ENCODE measurements at regions not wholly inside any gene's neighbourhood (a gene's known extent, or its start where the extent isn't known, plus 50 kb on each side); places are given as distances from the start of the nearest gene placed in this dataset.

GRCh38 chr13:84962849-84963248 lies 836.4 kb downstream of the SLITRK6 start:
- H3K4me2 ChIP-seq (ENCODE audit: low read depth, low read length, poor library complexity, severe bottlenecking), result no peak overlapping the region

GRCh38 chr13:84962141-84962750 lies 837.0 kb downstream of the SLITRK6 start:
- no peaks in the 10 kb centered on the region for H3K4me1 ChIP-seq (ENCODE audit: insufficient read depth, low read length, poor library complexity, severe bottlenecking)
- no peak overlapping the region for H3K4me2 ChIP-seq (ENCODE audit: low read depth, low read length, poor library complexity, severe bottlenecking)
- H3F3A ChIP-seq (ENCODE audit: low read depth), result no peaks in the 10 kb centered on the region
- no peaks in the 10 kb centered on the region for H3K9me3 ChIP-seq (ENCODE audit: insufficient read depth, low read depth, low read length)
- no peaks in the 10 kb centered on the region for H3K9me2 ChIP-seq (replicated peaks; ENCODE audit: low read depth, low read length)
- no peaks in the 10 kb centered on the region for H3K36me3 ChIP-seq (ENCODE audit: insufficient read depth, low read length)
- no peak overlapping the region for H3K9ac ChIP-seq (ENCODE audit: low read depth, low read length, poor library complexity, severe bottlenecking)
- no peaks in the 10 kb centered on the region for H3K79me2 ChIP-seq (ENCODE audit: insufficient read depth, low read length)
- no peaks in the 10 kb centered on the region for H3K27me3 ChIP-seq (ENCODE audit: insufficient read depth, low read length, poor library complexity, severe bottlenecking)
- H3K4me3 ChIP-seq (ENCODE audit: low read length, poor library complexity, severe bottlenecking), result no peak overlapping the region
- no peaks in the 10 kb centered on the region for H4K20me1 ChIP-seq (ENCODE audit: insufficient read depth, low read length, poor library complexity, severe bottlenecking)
- TF ChIP-seq EZH2phosphoT487 (IDR thresholded peaks at IDR 0.05; ENCODE audit: borderline replicate concordance), result no peak
- no peak for TF ChIP-seq CTCF (conservative IDR thresholded peaks at IDR 0.05; ENCODE audit: low read length)
- H2AFZ ChIP-seq (ENCODE audit: low read length), result no peak overlapping the region

More at GRCh38 chr13:84962849-84963248, 836.4 kb downstream of the SLITRK6 start:
- no peaks in the 10 kb centered on the region for H3K9me2 ChIP-seq (replicated peaks; ENCODE audit: low read depth, low read length)
- no peaks in the 10 kb centered on the region for H3K27me3 ChIP-seq (ENCODE audit: insufficient read depth, low read length, poor library complexity, severe bottlenecking)
- H3K9me3 ChIP-seq (ENCODE audit: insufficient read depth, low read depth, low read length), result no peaks in the 10 kb centered on the region
- H3K79me2 ChIP-seq (ENCODE audit: insufficient read depth, low read length), result no peaks in the 10 kb centered on the region
- H3K9ac ChIP-seq (ENCODE audit: low read depth, low read length, poor library complexity, severe bottlenecking), result no peak overlapping the region
- H4K20me1 ChIP-seq (ENCODE audit: insufficient read depth, low read length, poor library complexity, severe bottlenecking), result no peaks in the 10 kb centered on the region
- H3K4me1 ChIP-seq (ENCODE audit: insufficient read depth, low read length, poor library complexity, severe bottlenecking), result no peaks in the 10 kb centered on the region
- H3K4me3 ChIP-seq (ENCODE audit: low read length, poor library complexity, severe bottlenecking), result no peak overlapping the region
- H3F3A ChIP-seq (ENCODE audit: low read depth), result no peaks in the 10 kb centered on the region
- H2AFZ ChIP-seq (ENCODE audit: low read length), result no peak overlapping the region
- H3K36me3 ChIP-seq (ENCODE audit: insufficient read depth, low read length), result no peaks in the 10 kb centered on the region
- TF ChIP-seq CTCF (conservative IDR thresholded peaks at IDR 0.05; ENCODE audit: low read length) (no peak), EZH2phosphoT487 (IDR thresholded peaks at IDR 0.05; ENCODE audit: borderline replicate concordance) (no peak)

GRCh38 chr13:84961023-84961422 lies 838.2 kb downstream of the SLITRK6 start:
- no peaks in the 10 kb centered on the region for H3K79me2 ChIP-seq (ENCODE audit: insufficient read depth, low read length)
- no peaks in the 10 kb centered on the region for H3K27me3 ChIP-seq (ENCODE audit: insufficient read depth, low read length, poor library complexity, severe bottlenecking)
- H3K4me3 ChIP-seq (ENCODE audit: low read length, poor library complexity, severe bottlenecking), result no peak overlapping the region
- H3K4me1 ChIP-seq (ENCODE audit: insufficient read depth, low read length, poor library complexity, severe bottlenecking), result no peaks in the 10 kb centered on the region
- H3K4me2 ChIP-seq (ENCODE audit: low read depth, low read length, poor library complexity, severe bottlenecking), result no peak overlapping the region
- H4K20me1 ChIP-seq (ENCODE audit: insufficient read depth, low read length, poor library complexity, severe bottlenecking), result no peaks in the 10 kb centered on the region
- no peak overlapping the region for H2AFZ ChIP-seq (ENCODE audit: low read length)
- TF ChIP-seq EZH2phosphoT487 (IDR thresholded peaks at IDR 0.05; ENCODE audit: borderline replicate concordance) (no peak), CTCF (conservative IDR thresholded peaks at IDR 0.05; ENCODE audit: low read length) (no peak)
- H3F3A ChIP-seq (ENCODE audit: low read depth), result no peaks in the 10 kb centered on the region
- H3K9me2 ChIP-seq (replicated peaks; ENCODE audit: low read depth, low read length), result no peaks in the 10 kb centered on the region
- H3K9ac ChIP-seq (ENCODE audit: low read depth, low read length, poor library complexity, severe bottlenecking), result no peak overlapping the region
- no peaks in the 10 kb centered on the region for H3K9me3 ChIP-seq (ENCODE audit: insufficient read depth, low read depth, low read length)
- H3K36me3 ChIP-seq (ENCODE audit: insufficient read depth, low read length), result no peaks in the 10 kb centered on the region
